ENCODE measurements at regions not wholly inside any gene's neighbourhood (a gene's known extent, or its start where the extent isn't known, plus 50 kb on each side); places are given as distances from the start of the nearest gene placed in this dataset.

DNA sequence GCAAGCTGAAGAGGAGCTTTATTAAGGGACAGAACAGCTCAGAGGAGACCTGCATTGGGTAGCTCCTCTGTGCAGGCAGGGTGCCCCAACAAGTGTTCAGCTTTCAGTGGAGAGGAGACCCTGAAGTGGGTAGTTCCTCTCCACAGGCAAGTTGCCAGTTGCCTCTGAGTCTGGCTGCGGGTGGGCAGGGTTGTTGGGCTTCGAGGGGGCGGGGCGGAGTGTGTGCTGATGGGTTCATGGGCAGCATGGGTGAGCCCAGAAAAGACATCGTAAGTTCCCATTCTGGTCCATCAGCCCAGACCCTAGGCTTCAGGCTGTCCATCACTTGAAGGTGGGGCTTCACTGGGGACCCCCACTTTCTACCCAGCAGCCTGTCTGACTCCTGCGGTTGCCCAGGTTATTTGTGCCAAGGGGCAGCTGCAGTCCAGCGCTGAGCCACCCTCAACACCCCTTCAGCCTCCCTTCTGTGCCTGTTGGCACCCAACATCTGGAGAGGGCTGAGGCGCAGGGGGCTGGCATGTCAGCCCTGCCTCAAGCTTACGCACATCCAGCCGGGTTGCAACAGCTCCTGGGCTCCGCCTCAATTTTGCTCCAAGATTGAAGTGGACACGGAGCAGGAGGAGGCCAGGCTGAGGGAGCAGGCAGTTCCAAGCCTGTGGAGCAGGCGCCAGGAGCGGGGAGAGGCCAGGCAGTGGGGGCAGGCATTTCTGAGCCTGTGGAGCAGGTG is 350.5 kb upstream of the PCDH20 start:
- H4K8ac ChIP-seq (ENCODE audit: low read depth in 2 of 2, low read length in 2 of 2): no peak overlapping the region
- TF ChIP-seq SMC3 (IDR thresholded peaks at IDR 0.05; ENCODE audit: low read depth, low read length): no peak
- H3K4me3 ChIP-seq (ENCODE audit: insufficient read depth, low read depth, low read length): no peak overlapping the region
- H2AK9ac ChIP-seq (replicated peaks; ENCODE audit: low read depth, low read length, poor library complexity): no peak overlapping the region
- ChIA-PET CTCF (no interaction called here), POLR2A (ENCODE audit: unreplicated experiment) (no interaction called here)
- H3K36me3 ChIP-seq (ENCODE audit: control insufficient read depth, insufficient read depth, low read length): no peaks in the 10 kb centered on the region
- in situ Hi-C loops (cut with MboI; ENCODE audit: low sequenced_read_pairs): no loop called here
- DNase-seq (no peak), ATAC-seq (ENCODE audit: low read depth) (no peak)
- no peak overlapping the region for H3K27ac ChIP-seq (ENCODE audit: insufficient read depth, low read length)
- no peak overlapping the region for H2AFZ ChIP-seq (replicated peaks; ENCODE audit: low read length, poor library complexity)
- dilution Hi-C loops (cut with HindIII; ENCODE audit: low sequenced_read_pairs, unreplicated experiment): no loop called here
- no peaks in the 10 kb centered on the region for H3K4me1 ChIP-seq (ENCODE audit: control insufficient read depth, insufficient read depth, low read length)
- no peak overlapping the region for H3K23ac ChIP-seq (ENCODE audit: low read depth, low read length)
- H4K91ac ChIP-seq (ENCODE audit: insufficient read depth, low read depth, low read length): no peak overlapping the region
- no peak overlapping the region for H3K9ac ChIP-seq (ENCODE audit: low read depth, low read length)
- no peaks in the 10 kb centered on the region for H3K79me1 ChIP-seq (ENCODE audit: low read depth in 1 of 2, low read length in 2 of 2)
- H4K5ac ChIP-seq (ENCODE audit: low read depth, low read length): no peak overlapping the region
- no peak overlapping the region for H2AK5ac ChIP-seq (ENCODE audit: low read depth, low read length)
- H3K18ac ChIP-seq (ENCODE audit: low read depth, low read length): no peak overlapping the region
- H3K9me1 ChIP-seq (ENCODE audit: insufficient read depth, low read length): no peaks in the 10 kb centered on the region
- no peak overlapping the region for H2BK120ac ChIP-seq (ENCODE audit: low read depth, low read length)
- 84% methylated on average over 4 of the region's 14 CpGs; no CpG with 5 or more reads in 1 of the 2 experiments for WGBS, 2 experiments (ENCODE audit: extremely low coverage in 2 of 2, insufficient read length in 1 of 2)
- H3K27me3 ChIP-seq (ENCODE audit: control insufficient read depth, insufficient read depth, low read length): no peaks in the 10 kb centered on the region
- H3K9me3 ChIP-seq (ENCODE audit: control insufficient read depth, insufficient read depth, low read length): peaks cover 18% of the 10 kb centered on the region; the same call in 1 of the 2 replicates
- no peaks in the 10 kb centered on the region for H4K20me1 ChIP-seq (ENCODE audit: insufficient read depth, low read length)
- H2BK20ac ChIP-seq (ENCODE audit: low read depth, low read length): no peak overlapping the region
- no peak overlapping the region for H3K14ac ChIP-seq (replicated peaks; ENCODE audit: low read depth, low read length)
- no peak overlapping the region for H2BK15ac ChIP-seq (ENCODE audit: low read depth, low read length)
- BruUV-seq (replicated peaks): no TSS peak
- no peak overlapping the region for H3K56ac ChIP-seq (ENCODE audit: extremely low read depth, insufficient read depth, low read length)
- no peak overlapping the region for H3K4ac ChIP-seq (ENCODE audit: low read depth, low read length)
- no peak overlapping the region for H3K4me2 ChIP-seq (ENCODE audit: low read depth, low read length)
- no peak overlapping the region for H2BK5ac ChIP-seq (ENCODE audit: low read depth, low read length, poor library complexity, severe bottlenecking)
- intact Hi-C loops (cut with micrococcal nuclease): no loop called here
